GM18498 (cell line): ENCODE measurements at regions not wholly inside any gene's neighbourhood (a gene's known extent, or its start where the extent isn't known, plus 50 kb on each side); places are given as distances from the start of the nearest gene placed in this dataset.
"Not testable (repeated sequence)": the region's sequence is repeated elsewhere in the genome, so short reads cannot be mapped to it uniquely, and the experiment has no call there.

Experiments used
- ATAC-seq: cut with Tn5 transposase; IDR thresholded peaks from one replicate; pipeline ENCODE4 v1.9.1; 2021; ENCODE audit warnings: mild to moderate bottlenecking, moderate library complexity; ENCODE audit not compliant: unreplicated experiment

DNA sequence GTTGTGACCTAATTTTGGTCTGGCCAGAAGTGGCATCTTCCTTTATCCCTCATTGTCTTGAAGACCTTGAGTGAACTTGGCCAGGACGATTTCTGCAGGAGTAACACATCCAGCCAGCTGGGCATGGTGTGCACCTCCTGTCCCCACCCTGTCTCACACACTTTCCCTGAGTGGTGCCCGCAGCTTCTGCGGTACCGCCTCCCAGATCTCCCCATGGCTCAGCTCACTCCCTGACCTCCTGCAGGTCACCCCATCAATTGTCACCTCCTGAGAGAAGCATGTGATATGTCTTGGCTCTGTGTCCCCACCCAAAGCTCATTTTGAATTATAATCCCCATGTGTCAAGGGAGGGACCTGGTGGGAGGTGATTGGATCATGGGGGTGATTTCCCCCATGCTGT lies 50.2 kb upstream of the TP53I11 start:
- no peak for ATAC-seq

DNA sequence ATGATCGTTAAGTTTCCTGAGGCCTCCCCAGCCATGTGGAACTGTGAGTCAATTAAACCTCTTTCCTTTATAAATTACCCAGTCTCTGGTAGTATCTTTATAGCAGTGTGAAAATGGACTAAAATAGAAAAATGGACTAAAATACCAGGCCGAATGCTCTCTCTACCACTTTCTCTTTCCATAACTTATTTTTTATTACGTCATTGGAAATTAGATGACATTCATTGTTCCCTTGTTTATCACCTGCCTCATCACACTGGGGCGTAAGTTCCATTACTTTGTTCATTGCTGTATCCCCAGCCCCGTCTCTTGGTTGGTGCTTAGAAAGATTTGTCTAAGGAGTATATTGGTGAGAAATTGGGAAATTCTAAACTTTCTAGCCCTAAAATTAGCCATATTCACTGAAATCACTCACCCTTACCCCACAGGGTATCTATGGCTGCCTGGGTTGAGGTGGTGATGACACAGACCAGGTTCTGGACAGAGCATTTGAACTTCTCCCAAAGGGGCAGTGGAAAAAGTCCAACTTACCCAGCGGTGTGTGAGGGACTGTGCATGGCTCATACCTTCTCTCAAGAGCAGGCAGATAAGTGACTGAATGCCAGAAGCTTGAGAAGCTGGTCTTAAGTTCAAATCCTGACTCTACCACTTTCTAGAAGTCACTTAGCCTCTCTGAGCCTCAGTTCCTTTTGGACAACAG lies 50.9 kb upstream of the TP53I11 start:
- ATAC-seq: no peak

DNA sequence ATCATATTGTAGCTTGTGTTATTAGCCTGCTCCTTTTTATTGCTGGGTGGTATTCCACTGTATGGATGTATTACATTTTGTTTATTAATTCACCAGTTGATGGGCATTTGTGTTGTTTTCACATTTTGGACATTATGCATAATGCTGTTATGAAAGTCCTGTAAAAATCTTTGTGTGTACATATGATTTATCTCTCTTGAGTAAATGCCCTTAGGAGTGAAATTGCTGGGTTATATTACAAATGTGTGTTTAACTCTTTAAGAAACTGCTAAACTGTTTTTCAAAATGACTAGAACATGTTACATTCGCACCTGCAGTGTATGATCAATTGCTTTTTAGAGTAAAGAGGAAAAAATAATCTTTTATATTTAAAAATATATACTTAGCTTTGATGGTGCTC lies 54.4 kb upstream of the TP53I11 start:
- no peak for ATAC-seq

DNA sequence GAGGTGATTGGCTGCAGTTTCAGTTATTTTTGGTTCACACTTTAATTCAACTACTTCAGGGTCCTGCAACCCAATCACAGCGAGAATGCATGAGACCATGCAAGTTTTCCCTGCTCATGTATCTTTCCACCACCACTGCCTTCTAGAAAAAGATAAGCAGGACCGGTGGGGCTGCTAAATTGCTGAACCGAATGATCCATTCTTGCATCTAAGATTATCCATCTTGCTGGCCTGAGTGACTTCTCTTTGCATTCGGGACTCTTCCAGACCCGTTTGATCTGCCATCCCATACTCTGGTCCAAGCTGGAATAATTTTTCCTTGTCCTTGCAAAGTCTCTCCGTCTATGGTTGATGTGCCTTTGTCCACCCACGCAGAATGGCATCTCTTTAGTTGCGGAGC lies 56.3 kb upstream of the TP53I11 start:
- ATAC-seq: no peak

DNA sequence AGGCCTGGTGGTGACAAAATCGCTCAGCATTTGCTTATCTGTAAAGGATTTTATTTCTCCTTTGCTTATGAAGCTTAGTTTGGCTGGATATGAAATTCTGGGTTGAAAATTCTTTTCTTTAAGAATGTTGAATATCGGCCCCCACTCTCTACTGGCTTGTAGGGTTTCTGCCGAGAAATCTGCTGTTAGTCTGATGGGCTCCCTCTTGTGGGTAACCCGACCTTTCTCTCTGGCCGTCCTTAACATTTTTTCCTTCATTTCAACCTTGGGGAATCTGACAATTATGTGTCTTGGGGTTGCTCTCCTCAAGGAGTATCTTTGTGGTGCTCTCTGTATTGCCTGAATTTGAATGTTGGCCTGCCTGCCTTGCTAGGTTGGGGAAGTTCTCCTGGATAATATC lies 65.3 kb upstream of the TP53I11 start:
- ATAC-seq: not testable (repeated sequence)

DNA sequence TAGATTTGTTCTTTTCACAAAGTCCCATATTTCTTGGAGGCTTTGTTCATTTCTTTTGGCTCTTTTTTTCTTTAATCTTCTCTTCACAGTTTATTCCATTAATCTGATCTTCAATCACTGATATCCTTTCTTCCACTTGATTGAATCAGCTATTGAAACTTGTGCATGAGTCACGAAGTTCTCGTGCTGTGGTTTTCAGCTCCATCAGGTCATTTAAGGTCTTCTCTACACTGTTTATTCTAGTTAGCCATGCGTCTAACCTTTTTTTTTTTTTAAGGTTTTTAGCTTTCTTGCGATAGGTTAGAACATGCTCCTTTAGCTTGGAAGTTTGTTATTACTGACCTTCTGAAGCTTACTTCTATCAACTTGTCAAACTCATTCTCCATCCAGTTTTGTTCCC lies 65.8 kb upstream of the TP53I11 start:
- not testable (repeated sequence) for ATAC-seq

DNA sequence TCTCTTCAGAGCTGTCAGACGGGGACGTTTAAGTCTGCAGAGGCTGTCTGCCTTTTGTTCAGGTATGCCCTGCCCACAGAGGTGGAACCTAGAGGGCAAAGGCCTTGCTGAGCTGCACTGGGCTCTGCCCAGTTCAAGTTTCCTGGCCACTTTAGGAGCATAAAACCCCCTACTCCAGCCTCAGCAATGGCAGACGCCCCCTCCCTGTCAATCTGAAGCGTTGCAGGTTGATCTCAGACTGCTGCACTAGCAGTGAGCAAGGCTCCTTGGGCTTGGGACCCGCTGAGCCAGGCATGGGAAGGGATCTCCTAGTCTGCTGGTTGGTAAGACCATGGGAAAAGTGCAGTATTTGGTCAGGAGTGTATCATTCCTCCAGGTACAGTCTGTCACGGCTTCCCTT lies 66.6 kb upstream of the TP53I11 start:
- ATAC-seq: no peak

DNA sequence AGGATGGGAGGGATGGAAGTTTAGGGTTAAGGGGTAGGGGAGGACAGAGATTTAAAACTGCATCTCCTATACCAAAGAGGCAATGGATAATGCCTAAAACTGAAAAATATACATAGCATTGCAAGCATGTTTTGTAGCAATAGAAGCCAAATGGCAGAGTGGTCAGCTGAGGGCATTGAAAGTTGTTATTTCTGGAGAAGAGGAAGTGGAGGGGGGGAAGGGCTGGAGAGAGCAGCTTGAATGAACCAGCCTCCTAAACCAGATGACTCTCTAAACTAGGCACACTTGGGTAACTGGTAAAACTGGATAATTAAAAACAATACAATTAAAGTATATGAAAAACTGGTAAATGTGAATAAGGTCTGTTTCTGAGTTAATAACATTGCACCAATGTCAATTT lies 70.3 kb upstream of the TP53I11 start:
- ATAC-seq: no peak

DNA sequence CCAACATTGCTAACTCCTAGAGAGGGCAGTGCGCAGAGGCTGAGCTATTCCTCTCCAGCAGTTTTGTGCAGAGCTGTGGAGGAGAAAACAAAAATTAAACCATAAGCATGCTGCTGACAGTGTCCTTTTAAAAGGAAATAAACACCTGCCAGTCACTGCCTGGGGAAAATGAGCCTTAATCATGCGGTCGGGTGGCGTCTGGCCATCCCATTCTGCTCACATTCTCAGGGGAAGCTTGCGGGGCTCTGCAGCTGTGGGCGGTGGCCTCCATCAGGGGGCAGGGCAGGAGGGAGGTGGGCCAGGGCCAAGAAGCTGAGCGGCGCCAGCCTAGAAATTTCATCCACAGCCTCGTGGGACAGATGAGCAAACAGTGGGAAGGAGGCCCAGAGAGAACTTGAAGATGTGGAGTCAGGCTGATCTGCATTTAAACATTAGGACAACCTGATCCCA lies 71.0 kb upstream of the TP53I11 start:
- ATAC-seq: no peak

DNA sequence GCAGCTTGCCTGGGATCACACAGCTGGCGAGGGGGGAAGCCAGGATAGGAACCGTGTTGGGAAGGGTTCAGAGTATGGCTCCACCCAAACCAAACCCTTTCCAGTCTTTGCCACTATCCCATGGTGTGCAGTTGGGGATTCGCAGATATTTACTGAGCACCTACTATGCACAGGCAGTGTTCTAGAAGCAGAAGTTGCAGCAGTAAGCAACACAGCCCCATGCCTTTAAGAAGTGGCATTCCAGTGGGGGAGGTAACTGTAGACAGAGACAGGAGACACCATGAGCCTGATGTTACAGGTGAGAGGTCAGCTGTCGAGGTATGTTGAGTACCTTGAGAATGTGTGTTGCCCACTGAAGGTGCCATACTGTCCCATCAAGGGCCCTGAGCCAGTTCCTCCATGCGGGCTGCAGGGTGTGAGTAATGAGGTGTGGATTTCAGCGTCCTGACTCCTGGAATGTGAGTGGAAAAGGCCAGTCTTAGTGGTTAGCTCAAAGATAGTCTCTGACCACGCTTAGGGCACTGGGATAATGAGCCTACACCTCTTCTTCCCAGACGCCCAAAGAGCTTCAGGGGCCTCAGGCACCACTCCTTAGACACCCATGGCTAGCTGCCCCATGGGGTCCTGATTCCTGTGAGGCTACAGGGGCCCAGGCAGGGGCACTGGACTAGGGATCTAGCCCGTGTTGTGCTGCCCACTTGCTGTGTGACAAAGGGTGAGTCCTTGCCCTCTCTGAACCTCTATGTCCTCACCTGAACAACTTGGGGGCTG lies 71.8 kb upstream of the TP53I11 start:
- ATAC-seq: no peak

DNA sequence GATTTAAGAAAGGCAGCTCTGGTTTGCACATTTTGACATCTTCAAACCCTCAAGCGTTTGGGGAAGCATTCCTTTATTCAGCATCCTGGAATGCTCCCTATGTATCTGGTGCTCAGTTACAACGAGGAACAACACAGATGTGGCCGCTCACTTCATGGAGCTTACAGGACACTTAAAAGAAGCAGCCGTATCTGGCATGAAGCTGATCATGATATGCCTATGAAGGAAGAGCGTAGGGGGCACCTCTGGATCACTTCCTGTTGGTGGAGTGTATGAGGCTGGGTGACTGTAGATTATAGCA lies 72.3 kb upstream of the TP53I11 start:
- ATAC-seq: no peak

DNA sequence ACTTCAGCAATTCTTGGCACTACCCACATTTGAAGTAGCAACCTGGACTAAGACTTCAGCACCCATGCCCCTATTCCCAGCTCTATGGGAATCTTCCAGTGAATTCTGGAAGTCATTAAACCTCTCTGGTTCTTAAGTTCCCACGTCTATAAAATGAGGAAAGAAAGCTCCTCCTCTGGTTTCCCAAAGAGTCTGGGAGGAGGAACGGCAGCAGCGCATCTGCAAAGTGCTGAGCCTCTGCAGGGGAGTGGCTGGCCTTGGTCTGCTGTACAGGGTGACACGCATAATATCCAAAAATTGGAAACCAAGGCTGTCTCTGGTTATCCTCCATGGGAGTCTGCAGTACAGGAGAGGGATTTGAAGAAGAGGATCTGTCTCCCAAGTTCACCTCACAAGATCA lies 73.6 kb upstream of the TP53I11 start:
- ATAC-seq: no peak

DNA sequence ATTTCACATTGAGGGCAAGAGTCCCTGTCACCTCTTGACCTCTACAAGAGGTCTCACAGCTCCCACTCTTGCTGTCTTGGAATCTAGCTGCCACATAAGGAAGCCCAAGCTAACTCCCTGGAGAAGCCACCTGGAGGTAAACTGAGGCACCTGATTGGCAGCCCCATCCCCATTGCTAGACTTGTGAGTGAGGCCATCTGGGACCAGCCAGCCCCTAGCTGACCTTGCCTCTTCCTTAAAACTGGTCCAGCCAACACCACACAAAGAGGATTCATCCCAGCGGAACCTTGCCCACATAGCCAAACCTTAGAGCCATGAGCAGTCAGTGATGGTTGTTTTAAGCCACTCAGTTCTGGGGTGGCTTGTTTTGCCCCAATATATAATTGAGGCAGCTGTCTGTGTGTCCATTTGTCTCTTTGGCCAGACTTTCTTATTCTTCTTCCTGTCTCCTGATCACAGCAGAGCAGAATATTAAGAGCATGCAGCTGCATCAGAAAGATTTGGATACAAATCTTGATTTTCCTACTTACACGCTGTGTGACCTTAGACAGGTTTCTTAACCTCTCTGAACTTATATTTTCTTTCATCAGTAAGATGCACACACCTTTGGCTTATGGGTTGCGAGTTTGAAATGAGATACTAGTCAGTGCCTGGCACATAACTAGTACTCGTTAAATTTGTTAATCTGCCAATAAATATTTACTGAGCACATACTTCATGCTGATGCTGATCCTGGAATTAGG lies 74.3 kb upstream of the TP53I11 start:
- ATAC-seq: no peak

DNA sequence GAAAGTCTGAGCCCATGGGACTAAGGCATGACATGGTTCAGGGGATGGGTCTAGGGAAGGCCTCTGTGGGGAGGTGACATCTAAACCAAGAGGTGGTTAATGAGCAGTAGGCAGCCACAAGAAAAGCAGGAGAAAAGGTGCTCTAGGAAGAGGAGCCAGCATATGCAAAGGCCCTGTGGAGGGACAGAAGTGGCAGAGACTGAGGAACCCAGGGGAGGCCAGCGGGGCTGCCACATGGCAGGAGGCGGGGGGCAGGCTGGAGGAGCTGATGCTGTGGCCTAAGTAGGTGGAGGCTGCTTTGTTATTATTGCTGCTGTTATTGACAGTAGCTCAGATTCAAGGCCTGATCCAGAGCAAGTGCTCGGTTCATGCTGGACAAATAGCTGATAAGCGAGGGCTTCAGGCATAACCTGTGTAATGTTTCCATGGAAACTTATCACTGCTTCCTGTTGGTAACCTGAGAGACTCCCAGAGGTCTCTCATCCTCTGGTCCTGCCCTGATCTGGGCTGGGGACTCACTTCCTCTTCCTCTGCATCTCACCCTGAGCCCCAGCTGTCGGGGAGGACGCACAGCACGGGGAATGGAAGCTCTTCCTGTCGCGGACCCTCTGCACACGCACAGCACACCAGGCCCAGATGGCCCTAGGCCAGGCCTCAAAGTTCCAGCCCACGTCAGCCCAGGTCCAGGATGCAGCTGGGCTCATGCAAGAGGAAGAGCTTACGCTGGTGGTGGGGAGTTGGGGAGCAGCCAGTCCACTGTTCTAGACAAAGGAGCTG lies 75.2 kb upstream of the TP53I11 start:
- peak; percentile 63 for ATAC-seq

DNA sequence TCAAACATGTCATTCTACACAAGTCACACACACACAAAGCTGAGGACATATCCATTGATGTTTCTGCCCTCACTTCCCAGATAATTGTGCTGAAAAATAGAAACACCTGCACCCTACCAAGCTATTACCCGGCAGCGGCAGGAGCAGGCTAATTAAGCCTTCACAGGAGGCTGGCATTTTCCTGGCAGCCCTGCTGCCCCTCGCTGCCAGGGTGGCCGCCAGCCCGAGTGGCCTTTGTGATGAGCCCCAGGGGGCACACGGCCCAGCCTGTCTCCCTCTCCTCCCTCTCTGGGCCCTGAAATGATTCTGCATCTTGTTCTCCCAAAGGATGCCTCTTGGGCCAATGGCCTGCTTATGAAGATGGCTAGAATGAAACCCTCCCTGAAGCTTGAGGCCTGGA lies 76.2 kb upstream of the TP53I11 start:
- ATAC-seq: no peak

DNA sequence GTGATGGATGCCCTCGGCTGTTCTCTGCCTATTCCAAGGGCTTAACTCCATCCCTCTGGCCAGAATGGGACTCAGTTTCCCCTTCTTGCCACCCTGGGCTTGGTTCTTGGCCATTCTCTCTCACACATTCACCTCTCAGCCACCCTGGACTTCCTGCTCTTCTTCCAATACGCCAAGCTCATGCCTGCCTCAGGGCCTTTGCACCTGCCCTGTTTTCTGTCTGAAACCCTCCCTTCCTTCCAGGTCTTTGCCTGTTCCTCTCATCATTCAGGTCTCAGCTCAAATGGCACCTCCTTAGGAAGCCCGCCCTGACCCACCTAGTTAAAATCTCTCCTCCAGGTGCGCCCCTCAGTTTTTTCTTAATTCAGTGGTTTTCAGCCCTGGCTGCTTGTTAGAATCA lies 76.6 kb upstream of the TP53I11 start:
- no peak for ATAC-seq

DNA sequence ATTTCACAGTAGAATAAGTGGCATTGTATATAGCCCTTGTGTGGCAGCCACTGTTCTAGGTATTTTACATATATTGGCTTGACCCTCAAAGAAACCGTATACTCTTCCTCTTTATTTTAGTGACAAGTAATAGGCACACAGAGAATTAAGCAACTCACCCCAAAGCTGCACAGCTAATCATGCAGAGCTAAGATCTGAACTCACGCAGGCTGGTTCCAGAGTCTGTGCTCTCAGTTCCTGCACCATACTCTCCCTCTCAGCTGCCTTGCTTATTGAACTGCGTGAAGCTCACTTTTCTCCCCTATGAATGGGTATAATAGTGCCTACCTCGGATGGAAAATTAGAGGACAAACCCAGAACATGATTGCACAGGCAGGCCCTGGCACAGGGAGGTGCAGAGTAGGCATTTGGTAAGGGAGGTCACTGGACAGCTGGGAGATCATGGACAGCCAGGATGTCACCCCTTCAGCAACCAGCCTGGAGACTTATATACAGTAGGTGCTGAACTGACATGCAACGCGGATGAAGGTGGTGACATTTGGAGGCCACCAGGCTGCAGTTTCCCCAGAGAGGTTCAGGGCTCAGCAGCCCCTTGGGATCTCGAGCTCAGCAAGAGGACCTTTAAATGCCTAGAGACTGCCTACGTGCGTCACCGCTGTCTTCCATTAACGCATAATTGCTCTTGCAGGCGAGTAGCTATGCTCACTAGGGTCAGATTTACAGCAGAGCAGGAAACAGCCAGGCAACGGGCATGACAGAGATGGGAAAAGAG lies 78.4 kb upstream of the TP53I11 start:
- no peak for ATAC-seq

DNA sequence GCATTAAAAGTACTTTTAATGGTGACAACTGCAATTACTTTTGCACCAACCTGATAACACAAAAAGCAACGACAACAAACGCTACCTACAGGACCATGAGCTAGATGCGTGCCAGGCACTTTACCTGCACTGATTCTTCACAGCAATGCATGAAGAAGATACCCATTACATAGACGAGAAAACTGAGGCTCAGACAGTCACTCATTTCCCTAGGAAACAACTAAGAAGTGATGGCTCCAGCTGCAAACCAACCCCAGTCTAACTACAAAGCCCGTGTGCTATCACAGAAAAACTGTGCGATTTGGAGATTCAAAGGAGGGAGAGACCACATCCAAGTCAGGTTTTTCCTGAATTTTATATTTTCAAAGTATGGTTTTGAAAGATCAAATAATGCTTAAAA lies 80.1 kb upstream of the TP53I11 start:
- no peak for ATAC-seq

DNA sequence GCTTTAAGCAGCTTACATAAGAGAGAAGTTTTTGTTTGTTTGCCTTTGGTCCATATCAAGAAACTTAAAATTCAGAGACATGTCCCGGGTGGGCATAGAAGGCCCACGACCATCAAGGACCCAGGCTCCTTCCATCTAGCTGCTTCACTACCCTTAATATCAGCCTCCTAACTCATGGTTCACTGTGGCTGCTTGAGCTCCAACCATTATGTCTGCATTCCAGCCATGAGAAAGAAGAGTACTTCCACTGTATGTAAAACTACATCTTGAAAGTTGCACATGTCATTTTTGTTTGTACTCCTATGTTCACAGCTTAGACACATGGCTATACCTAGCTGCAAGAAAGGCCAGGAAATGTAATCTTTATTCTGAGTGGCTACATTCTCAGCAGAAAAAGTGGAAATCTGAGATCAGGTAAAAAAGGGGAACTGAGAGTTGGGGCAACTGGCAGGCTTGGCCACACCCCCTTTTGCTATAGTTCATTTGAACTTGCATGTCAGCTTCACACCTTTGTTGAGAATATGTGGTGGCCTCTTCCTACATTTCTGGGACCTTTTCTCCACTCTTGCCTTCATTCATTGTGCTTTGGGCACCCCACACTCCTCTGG lies 81.3 kb upstream of the TP53I11 start:
- ATAC-seq: peak; percentile 86

DNA sequence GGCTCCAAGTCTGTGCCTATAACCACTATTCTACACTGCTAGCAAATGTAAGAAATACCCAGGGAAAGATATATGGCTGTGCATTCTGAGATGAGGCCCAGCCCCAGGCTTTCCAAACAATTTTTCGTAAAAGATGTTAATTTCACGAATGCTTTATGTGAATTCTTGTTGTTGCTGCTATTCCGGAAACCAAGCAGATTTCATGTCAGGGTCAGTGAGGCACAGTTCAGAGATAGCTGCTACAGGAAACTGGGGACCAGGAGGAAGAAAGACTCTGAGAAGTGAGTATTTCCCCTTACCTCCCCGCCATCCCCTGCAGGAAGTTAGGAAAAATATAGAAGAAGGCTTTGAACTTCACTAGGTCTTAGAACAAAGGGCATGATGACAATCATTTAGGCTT lies 84.7 kb upstream of the TP53I11 start:
- no peak for ATAC-seq
